H9 (cell line): ENCODE measurements at regions not wholly inside any gene's neighbourhood (a gene's known extent, or its start where the extent isn't known, plus 50 kb on each side); places are given as distances from the start of the nearest gene placed in this dataset.

Source experiments
- DNase-seq: peaks from one replicate; pipeline ENCODE4 v3.0.0-alpha.2; 2017
- H2AFZ ChIP-seq: one replicate; pipeline ENCODE4 v1.6.1; 2013; ENCODE audit warnings: mild to moderate bottlenecking, low read length, control low read depth, moderate library complexity
- H2AK5ac ChIP-seq: 2 replicates; pipeline ENCODE4 v1.6.1; 2013; ENCODE audit warnings: low read length, control low read depth, mixed read lengths; ENCODE audit not compliant: insufficient read length
- H2BK120ac ChIP-seq: one replicate; pipeline ENCODE4 v1.6.1; 2013; ENCODE audit warnings: low read depth, mild to moderate bottlenecking, low read length, control low read depth, inconsistent platforms; ENCODE audit not compliant: poor library complexity, severe bottlenecking
- H2BK12ac ChIP-seq: 2 replicates; pipeline ENCODE4 v1.6.1; 2013; ENCODE audit warnings: low read length, control low read depth, mixed read lengths, low read depth; ENCODE audit not compliant: insufficient read length
- H2BK15ac ChIP-seq: 2 replicates; pipeline ENCODE4 v1.6.1; 2013; ENCODE audit warnings: low read depth, low read length, control low read depth
- H2BK20ac ChIP-seq: one replicate; pipeline ENCODE4 v1.6.1; 2013; ENCODE audit warnings: low read depth, mild to moderate bottlenecking, low read length, control low read depth, inconsistent platforms; ENCODE audit not compliant: poor library complexity, severe bottlenecking
- H2BK5ac ChIP-seq: 2 replicates; pipeline ENCODE4 v1.6.1; 2013; ENCODE audit warnings: low read length, control low read depth, mixed read lengths; ENCODE audit not compliant: insufficient read length
- H3K14ac ChIP-seq: 2 replicates; pipeline ENCODE4 v1.6.1; 2013; ENCODE audit warnings: low read length, control low read depth; ENCODE audit not compliant: insufficient read depth
- H3K18ac ChIP-seq: 2 replicates; pipeline ENCODE4 v1.6.1; 2013; ENCODE audit warnings: low read depth, mild to moderate bottlenecking, mixed read lengths, low read length, control low read depth; ENCODE audit not compliant: insufficient read length
- H3K23ac ChIP-seq: 2 replicates; pipeline ENCODE4 v1.6.1; 2013; ENCODE audit warnings: low read length, control low read depth, mixed read lengths, low read depth; ENCODE audit not compliant: insufficient read length
- H3K23me2 ChIP-seq: 2 replicates; pipeline ENCODE4 v1.6.1; 2013; ENCODE audit warnings: low read depth, mild to moderate bottlenecking, mixed read lengths, low read length, control low read depth; ENCODE audit not compliant: insufficient read length, poor library complexity, severe bottlenecking
- H3K27ac ChIP-seq: 2 replicates; pipeline ENCODE4 v1.5.1; 2013; ENCODE audit warnings: low read length, control low read depth, mixed read lengths, low read depth; ENCODE audit not compliant: insufficient read length
- H3K27me3 ChIP-seq: 2 replicates; pipeline ENCODE4 v1.6.1; 2013; ENCODE audit warnings: low read length, control low read depth, inconsistent platforms; ENCODE audit not compliant: insufficient read depth
- H3K4ac ChIP-seq: 2 replicates; pipeline ENCODE4 v1.6.1; 2013; ENCODE audit warnings: low read depth, mild to moderate bottlenecking, control low read depth, inconsistent platforms, low read length, moderate library complexity
- H3K4me1 ChIP-seq: 2 replicates; pipeline ENCODE4 v1.6.1; 2013; ENCODE audit warnings: low read length, control low read depth, inconsistent platforms; ENCODE audit not compliant: insufficient read depth
- H3K4me2 ChIP-seq: 2 replicates; pipeline ENCODE4 v1.6.1; 2013; ENCODE audit warnings: low read length, control low read depth, mixed read lengths; ENCODE audit not compliant: insufficient read length, insufficient read depth
- H3K56ac ChIP-seq: 2 replicates; pipeline ENCODE4 v1.6.1; 2013; ENCODE audit warnings: low read depth, mild to moderate bottlenecking, mixed read lengths, low read length, control low read depth; ENCODE audit not compliant: insufficient read length
- H3K79me1 ChIP-seq: 2 replicates; pipeline ENCODE4 v1.6.1; 2013; ENCODE audit warnings: low read depth, mild to moderate bottlenecking, moderate library complexity, low read length, control low read depth, inconsistent platforms; ENCODE audit not compliant: insufficient read depth, poor library complexity, severe bottlenecking
- H3K79me2 ChIP-seq: 2 replicates; pipeline ENCODE4 v1.6.1; 2013; ENCODE audit warnings: low read length, control low read depth, inconsistent platforms; ENCODE audit not compliant: insufficient read depth
- H3K9ac ChIP-seq: 2 replicates; pipeline ENCODE4 v1.6.1; 2013; ENCODE audit warnings: low read length, control low read depth, mixed read lengths; ENCODE audit not compliant: insufficient read length; ENCODE audit errors: extremely low read depth
- H3K9me3 ChIP-seq: one replicate; pipeline ENCODE4 v1.6.1; 2013; ENCODE audit warnings: low read depth, low read length, inconsistent platforms; ENCODE audit not compliant: control insufficient read depth
- H3T11ph ChIP-seq: one replicate; pipeline ENCODE4 v1.6.1; 2013; ENCODE audit warnings: mild to moderate bottlenecking, low read length, control low read depth, inconsistent platforms
- H4K20me1 ChIP-seq: one replicate; pipeline ENCODE4 v1.6.1; 2013; ENCODE audit not compliant: control insufficient read depth, insufficient read length, insufficient read depth
- H4K5ac ChIP-seq: 2 replicates; pipeline ENCODE4 v1.6.1; 2013; ENCODE audit warnings: low read depth, mild to moderate bottlenecking, mixed read lengths, low read length, control low read depth; ENCODE audit not compliant: insufficient read length
- H4K8ac ChIP-seq: replicated peaks from 2 replicates; pipeline ENCODE4 v1.6.1; 2013; ENCODE audit warnings: low read length, control low read depth, mixed read lengths, low read depth; ENCODE audit not compliant: insufficient read length
- H4K91ac ChIP-seq: 2 replicates; pipeline ENCODE4 v1.6.1; 2013; ENCODE audit warnings: low read depth, mild to moderate bottlenecking, moderate library complexity, mixed read lengths, low read length, control low read depth; ENCODE audit not compliant: insufficient read length
- H3K27ac Mint-ChIP-seq, 3 experiments: 2 replicates in 2 of 3; 3 replicates in 1 of 3; pipeline ENCODE4 v1.8.0; 2020 to 2021; ENCODE audit warnings: mixed read lengths in 3 of 3, mild to moderate bottlenecking in 1 of 3, moderate library complexity in 1 of 3
- H3K27me3 Mint-ChIP-seq: 2 replicates; pipeline ENCODE4 v1.8.0; 2021; ENCODE audit warnings: low read depth, mild to moderate bottlenecking, moderate library complexity, mixed read lengths
- H3K36me3 Mint-ChIP-seq, 3 experiments: 2 replicates in 2 of 3; 3 replicates in 1 of 3; pipeline ENCODE4 v1.8.0; 2020 to 2021; ENCODE audit warnings: low read depth in 3 of 3, mixed read lengths in 3 of 3; ENCODE audit not compliant: insufficient read depth in 1 of 3
- H3K4me1 Mint-ChIP-seq, 2 experiments: 2 replicates each; pipeline ENCODE4 v1.8.0; 2020; ENCODE audit warnings: mixed read lengths in 2 of 2
- H3K4me3 Mint-ChIP-seq, 2 experiments: 2 replicates in 1 of 2; 3 replicates in 1 of 2; pipeline ENCODE4 v1.8.0; 2020 to 2021; ENCODE audit warnings: mild to moderate bottlenecking in 2 of 2, mixed read lengths in 2 of 2, moderate library complexity in 1 of 2
- H3K9me3 Mint-ChIP-seq, 2 experiments: 2 replicates in 1 of 2; 3 replicates in 1 of 2; pipeline ENCODE4 v1.8.0; 2020; ENCODE audit warnings: mild to moderate bottlenecking in 2 of 2, mixed read lengths in 2 of 2, moderate library complexity in 1 of 2
- WGBS: extraction: QIAGEN DNeasy Blood & Tissue Kit; methylation state at CpG from one replicate; pipeline ENCODE4 v1.1.7; 2013; ENCODE audit warnings: missing lambda C conversion rate, low lambda C conversion rate, mixed read lengths; ENCODE audit not compliant: insufficient read length; ENCODE audit errors: extremely low coverage; 5-methylcytosine and 5-hydroxymethylcytosine counted together
- TF ChIP-seq, protein P1 (sequence below): fragments of 200-600 bp; sonication (generic); conservative IDR thresholded peaks from 3 replicates; pipeline ENCODE4 v1.8.0; 2021; ENCODE audit warnings: antibody characterized with exemption, mild to moderate bottlenecking

DNA sequence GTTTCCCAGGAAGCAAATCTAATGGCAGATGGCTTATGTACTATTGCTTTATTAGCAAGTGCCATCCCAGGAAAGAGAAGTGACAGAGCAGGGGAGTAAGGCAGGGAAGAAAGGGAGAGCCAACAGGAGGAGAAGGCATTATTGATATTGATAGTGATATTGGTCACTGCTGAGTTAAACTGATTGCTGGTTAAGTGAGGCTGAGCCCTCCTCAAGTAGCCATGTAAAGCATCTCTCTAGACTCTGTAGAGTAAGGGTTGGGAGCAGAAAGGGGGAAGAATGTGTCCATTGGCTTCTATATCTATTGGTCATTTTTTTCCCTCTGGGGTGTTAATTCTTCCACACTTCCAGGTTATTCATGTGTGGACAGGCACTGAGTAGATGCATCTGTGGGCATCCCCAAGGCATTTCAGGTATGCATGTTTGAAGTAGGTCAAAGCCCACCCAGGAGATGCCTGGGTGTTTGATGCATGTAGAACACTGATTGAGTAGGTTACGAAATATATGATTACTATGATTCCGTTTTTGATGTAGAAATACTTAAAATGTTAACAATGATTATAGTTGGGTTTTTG is 290.5 kb upstream of the DPYD start:
- peaks cover 7% of the 10 kb centered on the region; the same call in 1 of the 2 replicates for H3K27me3 ChIP-seq
- H3K23me2 ChIP-seq, result no peaks in the 10 kb centered on the region
- H3K56ac ChIP-seq, result no peak overlapping the region
- no peak for DNase-seq
- H3K9ac ChIP-seq, result no peak overlapping the region
- no peak overlapping the region for H3T11ph ChIP-seq
- no peak overlapping the region for H4K5ac ChIP-seq
- no peak overlapping the region for H4K91ac ChIP-seq
- peaks cover 18 to 21% of the 10 kb centered on the region in 2 experiments for H3K4me1 Mint-ChIP-seq
- H3K4me3 Mint-ChIP-seq, result no peak overlapping the region
- no peak overlapping the region for H2BK5ac ChIP-seq
- TF ChIP-seq, protein P1, sequence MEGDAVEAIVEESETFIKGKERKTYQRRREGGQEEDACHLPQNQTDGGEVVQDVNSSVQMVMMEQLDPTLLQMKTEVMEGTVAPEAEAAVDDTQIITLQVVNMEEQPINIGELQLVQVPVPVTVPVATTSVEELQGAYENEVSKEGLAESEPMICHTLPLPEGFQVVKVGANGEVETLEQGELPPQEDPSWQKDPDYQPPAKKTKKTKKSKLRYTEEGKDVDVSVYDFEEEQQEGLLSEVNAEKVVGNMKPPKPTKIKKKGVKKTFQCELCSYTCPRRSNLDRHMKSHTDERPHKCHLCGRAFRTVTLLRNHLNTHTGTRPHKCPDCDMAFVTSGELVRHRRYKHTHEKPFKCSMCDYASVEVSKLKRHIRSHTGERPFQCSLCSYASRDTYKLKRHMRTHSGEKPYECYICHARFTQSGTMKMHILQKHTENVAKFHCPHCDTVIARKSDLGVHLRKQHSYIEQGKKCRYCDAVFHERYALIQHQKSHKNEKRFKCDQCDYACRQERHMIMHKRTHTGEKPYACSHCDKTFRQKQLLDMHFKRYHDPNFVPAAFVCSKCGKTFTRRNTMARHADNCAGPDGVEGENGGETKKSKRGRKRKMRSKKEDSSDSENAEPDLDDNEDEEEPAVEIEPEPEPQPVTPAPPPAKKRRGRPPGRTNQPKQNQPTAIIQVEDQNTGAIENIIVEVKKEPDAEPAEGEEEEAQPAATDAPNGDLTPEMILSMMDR, result no peak
- H3K79me1 ChIP-seq, result no peaks in the 10 kb centered on the region
- no peak overlapping the region for H2AFZ ChIP-seq
- H2AK5ac ChIP-seq, result no peak overlapping the region
- no peak overlapping the region for H2BK120ac ChIP-seq
- H3K9me3 ChIP-seq, result no peaks in the 10 kb centered on the region
- H4K8ac ChIP-seq, result no peak overlapping the region
- WGBS, result no CpG with 5 or more reads among the region's 2 CpGs
- no peak overlapping the region for H3K27ac Mint-ChIP-seq
- H3K14ac ChIP-seq, result no peak overlapping the region
- H3K18ac ChIP-seq, result no peak overlapping the region
- no peak overlapping the region for H3K4ac ChIP-seq
- H3K27me3 Mint-ChIP-seq, result peaks cover 13% of the 10 kb centered on the region
- H2BK15ac ChIP-seq, result no peak overlapping the region
- H3K9me3 Mint-ChIP-seq, result no peaks in the 10 kb centered on the region
- H3K23ac ChIP-seq, result no peak overlapping the region
- H2BK12ac ChIP-seq, result no peak overlapping the region
- H3K4me1 ChIP-seq, result no peaks in the 10 kb centered on the region; the same call in 1 of the 2 replicates
- H2BK20ac ChIP-seq, result no peak overlapping the region
- no peak overlapping the region for H3K27ac ChIP-seq
- H3K79me2 ChIP-seq, result no peaks in the 10 kb centered on the region
- no peak overlapping the region for H3K4me2 ChIP-seq
- no peaks in the 10 kb centered on the region for H3K36me3 Mint-ChIP-seq
- no peaks in the 10 kb centered on the region for H4K20me1 ChIP-seq
